ENCODE measurements at regions not wholly inside any gene's neighbourhood (a gene's known extent, or its start where the extent isn't known, plus 50 kb on each side); places are given as distances from the start of the nearest gene placed in this dataset.

- TF ChIP-seq, protein P1, sequence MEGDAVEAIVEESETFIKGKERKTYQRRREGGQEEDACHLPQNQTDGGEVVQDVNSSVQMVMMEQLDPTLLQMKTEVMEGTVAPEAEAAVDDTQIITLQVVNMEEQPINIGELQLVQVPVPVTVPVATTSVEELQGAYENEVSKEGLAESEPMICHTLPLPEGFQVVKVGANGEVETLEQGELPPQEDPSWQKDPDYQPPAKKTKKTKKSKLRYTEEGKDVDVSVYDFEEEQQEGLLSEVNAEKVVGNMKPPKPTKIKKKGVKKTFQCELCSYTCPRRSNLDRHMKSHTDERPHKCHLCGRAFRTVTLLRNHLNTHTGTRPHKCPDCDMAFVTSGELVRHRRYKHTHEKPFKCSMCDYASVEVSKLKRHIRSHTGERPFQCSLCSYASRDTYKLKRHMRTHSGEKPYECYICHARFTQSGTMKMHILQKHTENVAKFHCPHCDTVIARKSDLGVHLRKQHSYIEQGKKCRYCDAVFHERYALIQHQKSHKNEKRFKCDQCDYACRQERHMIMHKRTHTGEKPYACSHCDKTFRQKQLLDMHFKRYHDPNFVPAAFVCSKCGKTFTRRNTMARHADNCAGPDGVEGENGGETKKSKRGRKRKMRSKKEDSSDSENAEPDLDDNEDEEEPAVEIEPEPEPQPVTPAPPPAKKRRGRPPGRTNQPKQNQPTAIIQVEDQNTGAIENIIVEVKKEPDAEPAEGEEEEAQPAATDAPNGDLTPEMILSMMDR (IDR thresholded peaks at IDR 0.05; ENCODE audit: insufficient read depth, low read length, poor library complexity, severe bottlenecking): no peak
- no peak for TF ChIP-seq EZH2phosphoT487 (conservative IDR thresholded peaks at IDR 0.05; ENCODE audit: low read length)
These were observed 1778.9 kb upstream of the CELF4 start for GRCh38 chr18:39344487-39344886.

All from SU-DHL-6 (cell line).